HuH-7.5 (cell line): ENCODE measurements at regions not wholly inside any gene's neighbourhood (a gene's known extent, or its start where the extent isn't known, plus 50 kb on each side); places are given as distances from the start of the nearest gene placed in this dataset.

ENCODE experiments used
- DNase-seq: peaks from one replicate; pipeline ENCODE4 v3.0.0; 2011; ENCODE audit warnings: low spot score

DNA sequence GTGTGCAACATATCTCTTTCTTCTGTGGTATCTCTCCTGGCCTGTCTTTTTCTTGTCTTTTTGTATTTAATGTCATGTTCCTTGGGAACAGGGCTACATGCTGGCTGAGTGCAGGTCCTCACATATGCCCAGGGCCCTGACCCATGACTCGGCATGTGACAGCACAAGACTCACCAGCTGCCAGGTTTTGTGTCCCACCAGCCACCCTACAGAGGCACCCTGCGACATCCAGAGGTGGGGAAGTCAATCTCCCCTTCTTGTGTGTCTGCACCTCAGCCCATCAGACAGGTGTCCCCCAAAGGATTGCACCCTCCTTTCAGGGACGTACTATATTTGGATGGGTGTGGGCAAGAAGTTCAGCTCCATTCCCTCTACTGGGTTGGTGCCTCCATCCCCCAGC, 576.3 kb downstream of the RNF144B start:
- no peak for DNase-seq

DNA sequence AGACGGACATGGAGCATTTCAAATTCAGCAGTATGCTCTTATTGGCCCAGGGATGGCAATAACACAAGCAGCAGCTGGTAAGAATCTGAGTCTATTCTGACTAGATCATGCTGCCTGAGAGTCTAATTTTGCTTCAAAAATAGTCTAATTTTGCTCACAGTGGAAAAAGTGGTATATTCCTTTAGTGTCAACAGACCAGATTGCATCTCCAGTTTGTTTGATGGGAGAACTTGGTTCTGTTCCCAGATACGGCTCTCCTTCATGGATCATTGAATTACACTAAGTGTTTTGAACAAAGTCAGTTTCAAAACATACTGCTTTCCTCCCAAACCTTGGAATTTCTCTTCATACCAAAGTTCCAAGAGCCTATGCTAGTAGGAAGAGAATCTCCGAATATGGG, 586.1 kb downstream of the RNF144B start:
- DNase-seq, result no peak

DNA sequence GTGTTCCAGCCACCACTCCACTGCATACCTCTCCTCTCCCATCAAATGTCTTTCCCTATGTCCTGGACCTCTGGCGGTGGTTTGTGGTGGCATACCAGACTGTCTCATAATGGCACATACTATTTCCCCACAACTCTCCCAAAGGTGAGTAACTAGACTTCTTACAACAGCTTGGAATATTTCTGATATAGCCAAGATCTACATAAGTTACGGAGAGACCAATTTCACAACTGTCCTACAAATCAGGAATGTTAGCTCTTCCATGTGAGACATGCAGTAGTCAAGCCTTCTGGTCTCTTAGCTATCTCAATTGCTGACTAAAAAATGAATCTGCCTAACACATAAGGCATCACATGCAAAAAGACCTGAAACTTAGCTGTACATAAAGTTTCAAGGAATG, 588.9 kb downstream of the RNF144B start:
- DNase-seq, result no peak

DNA sequence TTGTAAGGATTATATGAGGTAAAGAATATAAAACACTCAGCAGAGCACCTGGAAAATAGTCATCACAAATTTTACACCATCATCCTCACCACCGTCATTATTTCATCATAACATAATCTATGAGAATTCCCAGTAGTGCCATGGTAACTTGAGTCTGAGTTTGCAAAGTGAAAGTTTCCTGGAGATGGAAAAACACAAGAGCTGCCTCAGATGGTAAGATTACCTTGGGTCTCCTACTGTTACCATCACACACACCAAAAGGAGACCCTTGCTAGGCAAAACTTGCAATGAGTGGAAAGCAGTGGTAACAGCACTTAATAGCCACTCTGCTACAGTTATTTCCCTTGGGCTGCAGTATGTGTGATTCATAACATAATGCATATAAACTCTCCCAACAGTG, 589.8 kb downstream of the RNF144B start:
- no peak for DNase-seq

DNA sequence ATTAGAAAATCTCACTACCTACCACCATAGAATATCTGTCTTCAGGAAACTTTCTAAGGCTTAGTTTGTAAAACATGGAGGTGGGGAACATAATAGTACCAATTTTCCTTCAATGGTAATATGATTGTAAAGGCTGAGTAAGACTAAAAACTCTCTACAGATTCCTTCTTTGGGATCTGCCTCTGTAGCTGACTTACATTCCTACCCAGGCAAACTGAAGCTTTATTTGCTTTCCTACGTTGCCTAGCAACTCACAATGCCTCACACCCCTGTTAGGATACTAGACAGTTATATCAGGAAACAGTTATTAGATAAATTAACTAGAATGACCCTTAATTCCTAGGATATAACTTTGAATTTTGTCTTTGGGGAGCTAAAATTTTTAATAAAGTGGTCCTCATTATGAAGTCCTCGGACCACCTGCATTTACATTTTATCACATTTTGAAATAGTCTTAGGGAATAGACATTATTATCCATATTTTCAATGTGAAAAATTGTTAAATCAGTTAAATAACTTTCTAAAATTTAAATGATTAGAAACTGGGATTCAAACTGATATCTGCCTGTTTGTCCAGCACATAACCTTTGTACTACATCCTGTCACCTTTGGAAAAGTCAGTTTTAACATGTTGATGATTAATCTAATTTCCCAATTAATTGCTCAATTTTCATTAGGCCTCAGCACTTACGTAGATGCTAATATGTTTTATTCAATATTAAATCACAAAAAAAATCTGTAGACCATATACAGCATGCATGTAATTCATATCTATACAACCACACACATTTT, 591.4 kb downstream of the RNF144B start:
- no peak for DNase-seq

DNA sequence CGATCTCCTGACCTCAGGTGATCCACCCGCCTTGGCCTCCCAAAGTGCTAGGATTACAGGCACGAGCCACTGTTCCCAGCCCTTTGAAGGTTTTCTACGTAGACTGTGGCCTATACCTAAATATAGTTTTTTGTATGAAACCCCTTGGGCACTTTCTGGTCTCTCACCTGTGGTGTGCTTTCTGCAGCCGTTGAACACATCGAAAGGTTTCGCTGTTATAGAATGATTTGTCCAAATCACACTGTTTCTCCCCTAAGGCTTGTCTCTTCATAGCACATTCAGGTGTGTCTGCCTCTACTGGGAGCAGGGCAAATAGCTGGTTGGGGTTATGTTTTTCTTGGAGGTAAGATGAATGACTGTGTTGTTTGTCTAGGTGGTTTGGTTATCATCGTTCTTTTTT, 597.9 kb downstream of the RNF144B start:
- DNase-seq, result no peak

DNA sequence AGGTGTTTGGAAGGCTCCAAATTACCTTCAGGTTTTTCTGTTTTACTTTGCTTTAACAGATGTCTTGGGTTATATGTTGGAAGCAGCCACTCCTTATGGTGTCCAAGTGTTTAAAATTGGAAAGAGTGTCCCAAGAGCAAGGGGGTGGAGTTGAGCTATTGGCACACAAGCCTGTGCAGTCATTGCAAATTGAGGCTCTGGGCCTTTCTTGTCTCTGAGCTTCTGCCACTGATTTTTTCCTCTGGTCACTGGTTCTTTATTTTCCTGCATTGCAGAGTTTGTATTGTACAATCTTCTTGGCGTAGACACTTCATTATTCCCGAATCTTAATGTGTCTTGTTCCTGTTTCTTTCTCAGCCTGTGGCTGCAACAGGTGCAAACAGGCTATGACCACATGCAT, 598.8 kb downstream of the RNF144B start:
- DNase-seq, result no peak

DNA sequence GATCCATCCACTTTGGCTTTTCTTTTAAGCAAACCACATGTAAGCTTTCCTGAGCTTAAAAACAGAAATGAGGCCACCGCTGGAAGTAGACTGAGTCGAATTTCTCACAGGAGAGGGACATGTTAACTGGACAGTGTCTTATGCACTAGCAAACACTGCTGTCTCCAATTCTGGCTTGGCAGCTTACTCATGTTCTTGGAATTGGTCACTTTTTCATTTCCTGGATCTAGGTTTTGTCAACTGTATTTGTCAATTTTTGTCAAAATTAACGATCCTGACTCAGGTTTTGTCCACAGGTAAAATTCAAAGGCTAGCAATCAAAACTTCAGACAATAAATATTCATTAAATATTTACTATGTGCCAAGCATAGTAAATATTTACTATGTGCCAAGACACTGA, 601.5 kb downstream of the RNF144B start:
- no peak for DNase-seq

DNA sequence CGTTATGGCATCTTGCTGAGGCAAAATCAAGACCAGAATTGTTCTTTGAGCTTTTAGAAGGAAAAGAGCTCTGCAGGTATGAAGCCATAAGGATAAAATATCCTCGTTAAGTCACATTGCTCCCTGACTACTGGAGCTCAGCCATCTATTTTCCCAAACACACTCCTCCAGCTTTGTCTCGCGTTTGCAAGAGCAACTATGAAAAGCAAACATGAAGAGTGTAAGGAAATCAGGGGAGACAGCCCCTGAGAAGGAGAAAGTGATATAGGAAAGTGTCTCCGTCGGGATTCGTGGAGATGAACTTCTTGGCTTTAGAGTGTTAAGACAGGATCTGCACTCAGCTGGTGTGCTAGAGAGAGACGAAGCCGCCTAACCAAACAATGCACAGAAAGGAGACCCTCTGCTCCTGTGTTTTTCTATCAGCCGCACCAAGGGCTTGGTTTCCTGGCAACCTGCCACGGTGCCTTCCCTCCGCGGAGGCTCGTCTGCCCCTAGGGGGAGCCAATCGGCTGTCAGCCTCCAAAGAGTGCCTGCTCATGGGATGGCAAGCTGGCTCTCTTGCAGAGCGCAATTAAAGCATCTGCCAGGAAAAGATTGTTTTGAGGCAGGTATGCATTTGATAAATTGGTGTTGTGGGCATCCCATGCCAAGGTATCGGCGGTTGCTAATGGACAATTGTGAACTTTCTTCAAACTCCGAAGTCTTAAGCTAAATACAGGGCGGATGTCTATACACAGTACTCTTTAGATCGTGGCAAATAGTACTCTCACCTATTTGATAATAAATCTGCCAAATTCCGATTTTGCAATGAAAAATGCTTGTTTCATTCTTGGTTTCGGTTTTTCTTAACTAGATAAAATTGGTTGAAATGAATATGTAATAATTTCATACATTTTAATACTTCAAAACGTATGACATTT, 603.2 kb downstream of the RNF144B start:
- peak; percentile 22 for DNase-seq

DNA sequence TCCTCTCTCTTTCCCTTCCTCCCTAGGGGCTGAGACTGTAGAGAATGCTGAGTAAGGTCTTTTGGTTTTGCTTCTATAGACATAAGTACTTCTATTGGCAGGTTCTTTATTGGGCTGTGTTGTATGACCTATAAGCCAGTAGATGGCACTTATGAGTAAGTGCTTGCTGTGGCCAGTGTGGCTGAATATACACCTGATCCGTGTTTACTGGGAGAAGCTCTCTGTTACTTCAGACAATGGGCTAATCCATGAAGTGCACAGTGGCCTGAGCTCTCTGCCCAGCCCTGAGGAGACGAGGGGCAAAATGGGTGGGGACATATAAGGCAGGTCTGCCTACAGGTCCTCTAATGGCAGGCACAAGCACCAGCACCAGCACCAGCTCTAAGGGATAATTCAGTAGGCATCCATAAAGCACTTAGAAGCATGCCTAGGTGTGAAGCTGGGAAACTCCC, 610.3 kb downstream of the RNF144B start:
- no peak for DNase-seq

DNA sequence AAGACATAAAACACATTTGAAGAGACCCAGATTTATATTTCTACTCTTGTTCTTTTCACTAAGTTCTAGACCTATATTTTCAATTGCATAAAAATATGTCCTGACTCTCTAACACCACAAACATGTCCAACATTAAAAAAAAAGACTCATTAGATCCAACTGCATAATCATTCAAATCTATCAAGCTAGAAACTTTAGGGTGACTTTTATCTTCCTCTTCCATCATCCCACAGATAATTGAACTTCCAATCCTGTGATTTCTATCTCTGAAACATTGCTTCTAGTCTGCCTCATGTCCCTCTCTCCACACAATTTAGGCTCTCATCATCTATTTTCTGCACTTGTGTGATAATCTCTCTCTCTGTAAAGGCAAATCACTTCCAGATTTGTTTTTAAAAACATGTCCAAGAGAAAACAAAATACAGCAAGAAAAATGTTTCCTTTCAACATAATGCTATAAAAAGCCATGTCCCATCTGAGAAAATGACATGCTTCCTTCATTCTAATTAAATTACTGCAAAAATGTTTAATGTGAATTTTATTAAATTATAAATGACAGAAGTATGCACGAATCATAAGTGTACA, 615.9 kb downstream of the RNF144B start:
- no peak for DNase-seq

DNA sequence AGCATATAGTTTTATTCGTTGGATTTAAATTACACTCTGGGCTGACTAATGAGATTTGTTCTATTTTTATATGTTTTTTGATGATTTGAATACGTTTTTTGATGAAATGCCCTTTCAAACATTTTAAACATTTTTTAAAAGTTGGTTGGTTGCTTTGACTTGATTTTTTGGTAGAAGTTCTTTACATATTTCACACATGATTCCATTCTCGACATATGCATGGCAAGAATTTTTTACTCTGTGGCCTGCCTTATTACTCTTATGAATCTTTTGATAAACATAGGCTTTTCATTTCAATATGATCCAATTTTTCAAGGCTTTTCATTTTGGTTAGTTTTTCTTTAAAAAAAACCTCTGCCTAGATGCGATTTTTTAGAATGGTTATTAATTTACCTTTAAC, 617.0 kb downstream of the RNF144B start:
- no peak for DNase-seq

DNA sequence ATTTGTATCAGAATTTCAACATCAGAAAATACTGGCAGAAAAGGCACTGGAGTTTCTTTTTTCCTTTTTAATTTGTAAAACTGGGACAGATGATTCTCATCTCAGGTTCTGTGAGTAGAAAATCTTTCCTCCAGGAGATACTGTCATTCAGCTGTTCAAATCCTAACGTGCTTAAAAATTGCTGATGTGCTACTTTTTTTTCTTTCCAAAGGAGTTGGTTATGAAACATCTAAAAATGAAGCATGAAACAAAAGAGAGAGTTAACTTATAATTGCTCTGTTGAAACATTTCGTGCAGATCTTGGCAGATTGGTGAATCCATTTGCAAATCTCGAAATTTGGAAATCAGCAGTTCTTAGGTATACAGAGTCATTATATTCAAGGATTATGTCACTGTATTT, 622.6 kb downstream of the RNF144B start:
- DNase-seq, result no peak

DNA sequence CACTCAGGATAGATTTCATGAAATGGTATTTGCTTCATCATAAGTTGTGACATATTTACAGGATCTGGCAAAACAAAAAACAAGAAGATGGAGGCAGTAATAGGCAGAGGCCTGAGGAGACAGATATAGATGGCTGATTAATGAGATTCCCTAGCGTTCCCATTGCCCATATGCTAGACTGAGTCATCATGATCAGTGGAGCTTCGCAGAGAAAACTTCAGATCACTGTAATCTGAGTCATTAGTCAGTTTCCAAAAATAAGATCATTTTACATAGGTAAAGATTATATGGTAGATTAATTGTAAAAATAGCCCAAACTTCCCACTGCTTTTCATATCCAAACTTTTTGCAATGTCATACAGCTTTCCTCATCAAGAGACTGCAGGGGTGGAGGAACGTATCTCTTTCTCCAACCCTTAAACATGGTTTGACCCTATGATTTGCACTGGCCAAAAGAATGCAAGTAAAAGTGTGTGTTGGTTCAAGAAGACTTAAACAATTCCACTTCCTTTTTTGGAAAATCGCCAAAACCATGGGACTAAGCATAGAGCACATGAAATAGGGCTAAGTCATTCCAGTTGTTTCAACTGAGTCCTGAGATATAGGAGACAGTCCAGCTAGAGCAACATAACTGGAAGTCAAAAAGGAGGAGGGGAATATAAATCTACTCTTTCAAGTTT, 626.0 kb downstream of the RNF144B start:
- DNase-seq, result no peak

DNA sequence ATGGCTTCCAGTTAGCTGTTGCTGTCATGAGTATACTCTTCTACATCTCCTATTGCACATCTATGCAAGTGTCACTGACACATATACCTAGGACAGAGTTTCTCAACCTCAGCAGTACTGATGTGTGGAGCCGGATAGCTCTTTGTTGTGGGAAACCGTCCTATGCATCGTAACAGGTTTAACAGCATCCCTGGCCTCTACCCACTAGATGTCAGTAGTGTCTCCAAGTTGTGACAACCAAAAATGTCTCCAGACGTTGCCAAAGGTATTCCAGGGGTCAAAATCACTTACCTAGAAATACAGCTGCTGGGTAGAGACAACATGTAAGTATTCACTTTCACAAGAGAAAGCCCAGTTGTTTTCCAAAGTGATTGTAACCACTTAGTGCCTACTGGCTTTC, 637.6 kb downstream of the RNF144B start:
- no peak for DNase-seq

DNA sequence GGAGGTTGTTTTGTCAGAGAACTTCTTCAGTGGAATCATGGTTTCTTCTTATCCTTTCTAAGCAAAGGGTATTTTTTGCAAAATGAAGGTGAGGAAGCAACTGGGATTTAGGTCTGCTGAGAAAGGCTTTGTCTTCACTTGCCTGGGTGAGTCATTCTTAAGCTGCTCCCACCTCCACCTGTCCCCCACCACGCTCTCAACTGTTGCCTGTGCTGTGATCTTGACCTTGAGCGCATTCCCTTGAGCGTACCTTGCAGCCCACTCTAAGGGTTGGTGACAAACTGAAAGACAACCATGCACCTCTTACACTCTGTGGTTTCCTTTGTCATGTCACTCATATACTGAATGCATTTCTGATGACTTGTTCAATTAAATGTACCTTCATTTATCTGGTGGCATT, 641.1 kb downstream of the RNF144B start:
- no peak for DNase-seq

DNA sequence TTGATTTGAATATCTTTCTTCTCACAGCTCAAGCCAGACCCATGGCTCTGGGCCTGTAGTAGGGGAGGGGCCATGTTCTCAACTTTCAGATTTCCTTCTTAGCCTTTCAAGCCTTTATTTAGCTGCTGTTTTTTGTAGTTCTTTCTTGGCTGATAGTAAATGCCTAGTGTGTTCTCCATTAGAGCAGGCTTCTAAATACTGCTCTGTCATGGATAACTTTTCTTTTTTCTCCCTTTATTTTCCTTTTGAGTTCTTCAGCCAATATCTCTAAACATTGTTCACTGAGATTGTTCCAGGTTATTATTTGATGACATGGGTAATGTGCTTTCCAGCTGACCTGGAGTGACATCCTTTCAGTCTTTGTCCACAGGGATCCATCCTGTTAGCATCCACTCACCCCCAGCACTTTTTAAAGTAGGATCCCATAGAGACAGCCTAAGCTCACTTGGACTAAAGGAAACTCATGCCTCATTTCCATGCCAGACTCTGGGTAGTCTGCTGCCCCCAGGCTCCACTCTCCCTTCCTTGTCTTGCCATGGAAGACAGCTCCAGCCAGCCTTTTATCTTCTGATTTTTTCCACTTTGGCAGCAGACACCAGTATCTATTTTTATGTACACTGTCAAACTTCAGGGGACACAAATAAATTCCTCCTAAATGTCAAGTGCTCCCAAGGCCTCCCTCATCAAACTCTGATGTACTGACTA, 645.6 kb downstream of the RNF144B start:
- DNase-seq, result no peak

DNA sequence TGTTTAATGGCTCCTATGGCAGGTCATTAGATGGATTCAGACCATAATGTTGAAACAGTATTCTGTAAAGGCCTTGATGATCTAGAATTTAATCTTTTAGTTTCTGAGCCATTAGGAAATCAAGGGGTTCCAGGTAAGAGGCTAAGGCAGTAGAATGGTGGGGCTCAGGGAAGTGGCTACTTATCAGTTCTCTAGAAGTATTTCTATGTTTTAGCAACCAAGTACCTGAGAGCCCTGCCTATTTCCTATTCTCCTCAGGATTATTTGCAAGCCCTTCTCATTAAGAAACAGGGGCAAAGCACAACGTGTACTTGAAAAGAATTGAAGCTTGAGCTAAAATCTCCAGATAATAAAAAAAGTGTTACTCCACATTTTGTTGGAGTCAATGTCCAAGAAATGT, 646.5 kb downstream of the RNF144B start:
- DNase-seq, result no peak

DNA sequence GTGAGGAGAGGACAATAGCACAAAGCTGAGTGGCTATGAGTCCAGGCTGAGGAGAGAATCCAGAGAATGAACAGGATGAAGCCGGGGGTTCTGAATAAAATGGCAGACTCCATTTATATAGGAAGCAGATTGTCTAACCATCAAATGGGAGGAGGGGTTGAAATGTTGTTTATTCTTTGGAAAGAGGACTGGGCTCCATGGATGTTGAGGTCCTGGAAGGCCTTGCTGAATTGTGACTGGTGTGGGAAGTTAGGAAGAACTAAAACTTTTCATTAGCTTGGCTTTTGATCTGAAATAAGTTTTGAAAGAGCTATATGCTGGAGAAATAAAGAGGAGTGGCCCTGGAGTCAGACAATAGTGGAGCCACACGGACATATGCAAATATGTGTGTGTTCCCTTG, 647.8 kb downstream of the RNF144B start:
- DNase-seq, result no peak

DNA sequence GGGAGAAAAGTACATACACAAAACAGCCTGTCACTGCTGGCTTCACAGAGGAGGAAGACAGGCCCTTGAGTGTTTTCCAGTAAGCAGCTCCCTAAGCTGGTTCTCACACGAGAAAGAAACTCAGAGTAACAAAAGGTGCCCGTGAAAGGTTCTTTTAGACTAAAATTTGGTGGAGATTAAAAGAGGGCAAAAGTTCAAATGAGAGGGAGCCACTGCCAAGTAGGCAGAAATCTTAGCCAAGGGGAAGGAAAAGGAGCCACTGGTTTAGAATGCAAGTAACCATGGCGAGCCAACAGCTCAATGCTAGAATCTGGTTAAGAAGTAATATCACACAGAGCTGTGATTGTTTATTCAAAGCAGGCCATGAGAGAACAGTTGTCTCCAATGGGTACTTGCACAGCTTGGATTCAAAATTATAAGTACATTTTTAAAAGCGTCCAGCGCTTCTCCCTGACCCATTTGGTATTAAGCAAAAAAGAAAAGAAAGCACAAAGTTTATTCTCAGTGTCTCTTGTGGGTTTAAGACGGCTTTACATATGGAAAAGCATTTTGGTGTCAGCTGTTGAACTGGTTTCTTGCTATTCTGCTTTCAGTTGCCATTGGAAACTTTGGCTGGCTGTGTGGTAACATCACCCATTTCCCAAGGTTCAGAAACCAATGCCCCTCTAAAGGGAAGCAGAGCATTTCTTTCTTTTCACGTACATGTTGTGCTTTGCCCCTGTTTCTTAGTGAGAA, 648.5 kb downstream of the RNF144B start:
- no peak for DNase-seq

DNA sequence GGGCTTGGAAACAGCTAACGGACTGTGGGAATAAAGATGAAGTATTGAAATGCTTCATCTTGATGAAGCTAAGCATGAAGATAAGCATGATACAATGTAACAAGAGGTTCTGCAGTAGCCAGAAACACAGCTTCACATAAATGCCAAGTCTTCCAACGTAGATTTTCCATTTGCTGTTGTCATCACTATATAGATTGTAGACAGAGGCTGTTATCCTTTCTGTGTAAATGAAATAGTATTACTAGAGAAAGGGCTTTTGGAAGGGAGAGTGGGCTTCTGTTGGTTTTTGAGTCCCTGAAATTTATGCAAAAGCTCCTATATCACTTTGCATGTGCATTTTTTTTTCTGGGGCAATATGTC, 649.0 kb downstream of the RNF144B start:
- DNase-seq, result no peak
